ENCODE measurements at regions not wholly inside any gene's neighbourhood (a gene's known extent, or its start where the extent isn't known, plus 50 kb on each side); places are given as distances from the start of the nearest gene placed in this dataset.
A peak's percentile ranks its signal among the peaks of the same experiment; 100 is the strongest.

GRCh38 chr7:69186974-69187373 lies 411.3 kb upstream of the AUTS2 start:
- peaks cover 11% of the 10 kb centered on the region for H3K9me3 Mint-ChIP-seq (ENCODE audit: low read depth)
- CTCF ChIA-PET = no interaction called here
- H3K4me1 Mint-ChIP-seq = no peaks in the 10 kb centered on the region
- H3K4me3 Mint-ChIP-seq = no peak overlapping the region
- ATAC-seq (no peak), DNase-seq (no peak)
- H3K36me3 Mint-ChIP-seq = no peaks in the 10 kb centered on the region
- H3K27ac Mint-ChIP-seq = no peak overlapping the region
- H3K27me3 Mint-ChIP-seq = no peaks in the 10 kb centered on the region

DNA sequence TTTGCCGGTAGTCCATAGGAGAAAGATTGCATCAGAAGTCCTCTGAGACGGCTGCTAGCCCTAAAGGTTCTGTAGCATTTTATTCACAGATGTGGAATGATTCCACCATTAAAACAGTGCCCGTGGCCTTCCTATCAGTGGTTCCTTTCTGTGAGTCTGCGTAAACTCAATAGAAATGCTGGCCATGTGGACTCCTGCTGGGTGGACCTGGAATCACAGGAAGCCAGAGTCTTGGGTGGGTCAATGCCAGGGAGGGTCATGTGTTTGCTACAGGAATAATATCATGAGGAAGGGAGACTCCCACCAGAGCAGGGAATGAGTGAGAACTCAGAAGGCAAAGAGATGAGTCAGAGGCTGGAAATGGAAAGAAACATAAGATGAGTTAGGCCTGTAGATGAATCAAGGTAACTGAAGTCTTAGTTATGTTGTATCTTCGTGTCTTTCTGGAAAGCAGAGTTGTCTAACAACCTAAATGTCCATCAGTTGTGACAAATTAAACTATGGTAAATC lies 410.4 kb upstream of the AUTS2 start:
- CTCF ChIA-PET = no interaction called here
- Mint-ChIP-seq H3K4me3 (no peak overlapping the region), H3K27ac (no peak overlapping the region), H3K27me3 (no peaks in the 10 kb centered on the region), H3K36me3 (no peaks in the 10 kb centered on the region), H3K4me1 (no peaks in the 10 kb centered on the region), H3K9me3 (ENCODE audit: low read depth) (peaks cover 11% of the 10 kb centered on the region)
- ATAC-seq = no peak
- DNase-seq = no peak

DNA sequence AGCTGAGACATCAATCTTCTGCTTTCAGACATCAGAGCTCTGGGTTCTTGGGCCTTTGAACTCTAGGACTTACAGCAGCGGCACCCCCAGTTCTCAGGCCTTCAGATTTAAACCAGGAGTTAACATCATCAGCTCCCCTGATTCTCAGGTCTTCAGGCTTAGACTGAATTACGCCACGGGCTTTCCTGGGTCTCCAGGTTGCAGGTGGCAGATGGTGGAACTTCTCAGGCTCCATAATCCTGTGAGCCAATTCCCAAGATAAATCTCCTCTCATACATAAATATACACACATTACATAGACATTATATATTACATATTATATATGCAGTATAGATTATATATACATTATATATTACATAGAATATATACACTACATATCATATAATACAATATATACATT lies 408.9 kb upstream of the AUTS2 start:
- no peaks in the 10 kb centered on the region for H3K27me3 Mint-ChIP-seq
- peaks cover 13% of the 10 kb centered on the region for H3K9me3 Mint-ChIP-seq (ENCODE audit: low read depth)
- no peaks in the 10 kb centered on the region for H3K4me1 Mint-ChIP-seq
- no peaks in the 10 kb centered on the region for H3K36me3 Mint-ChIP-seq
- H3K27ac Mint-ChIP-seq = no peak overlapping the region
- no peak for DNase-seq
- CTCF ChIA-PET = no interaction called here
- no peak for ATAC-seq
- no peak overlapping the region for H3K4me3 Mint-ChIP-seq

DNA sequence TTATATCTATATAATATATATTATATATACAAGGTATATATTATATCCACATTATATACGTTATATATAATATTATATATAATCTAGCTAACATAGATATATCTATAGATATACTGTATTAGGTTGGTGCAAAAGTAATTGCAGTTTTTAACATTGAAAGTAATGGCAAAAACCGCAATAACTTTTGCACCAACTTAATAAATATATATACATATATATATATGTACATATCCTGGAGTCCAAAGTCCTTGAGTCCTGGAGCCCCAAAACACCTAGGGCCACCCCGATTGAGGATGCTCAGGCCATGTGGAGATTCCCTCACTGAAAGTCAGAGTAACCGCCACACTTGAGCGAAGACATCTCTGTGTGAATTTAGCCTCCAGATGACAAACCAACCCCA lies 408.2 kb upstream of the AUTS2 start:
- H3K4me3 Mint-ChIP-seq = no peak overlapping the region
- DNase-seq = no peak
- ATAC-seq = no peak
- H3K9me3 Mint-ChIP-seq (ENCODE audit: low read depth) = peaks cover 13% of the 10 kb centered on the region
- H3K4me1 Mint-ChIP-seq = no peaks in the 10 kb centered on the region
- no peaks in the 10 kb centered on the region for H3K27me3 Mint-ChIP-seq
- CTCF ChIA-PET = no interaction called here
- H3K27ac Mint-ChIP-seq = no peak overlapping the region
- no peaks in the 10 kb centered on the region for H3K36me3 Mint-ChIP-seq

GRCh38 chr7:69190763-69191162 lies 407.5 kb upstream of the AUTS2 start:
- Mint-ChIP-seq H3K4me3 (no peak overlapping the region), H3K27ac (no peak overlapping the region)
- CTCF ChIA-PET = no interaction called here

DNA sequence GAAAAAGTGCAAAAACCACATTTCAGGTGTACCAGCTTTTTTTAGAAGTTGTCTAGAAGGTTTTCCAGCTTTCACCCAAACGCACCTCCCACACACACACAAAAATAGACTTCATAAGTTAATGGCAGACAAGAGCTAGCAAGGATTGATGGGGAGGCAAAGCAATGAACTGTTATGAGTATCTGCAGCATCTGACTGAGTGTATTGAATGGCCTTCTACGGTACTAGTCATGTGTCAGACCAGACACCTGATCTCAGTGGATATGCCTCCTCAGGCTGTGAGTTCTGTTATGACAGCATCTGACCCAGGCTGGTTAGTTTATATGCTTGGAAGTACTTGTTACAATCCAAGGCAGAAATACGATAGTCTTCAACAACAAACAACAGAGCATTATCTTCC lies 406.1 kb upstream of the AUTS2 start:
- DNase-seq = no peak
- Mint-ChIP-seq H3K4me3 (no peak overlapping the region), H3K27me3 (no peaks in the 10 kb centered on the region), H3K4me1 (no peaks in the 10 kb centered on the region), H3K36me3 (no peaks in the 10 kb centered on the region), H3K27ac (no peak overlapping the region), H3K9me3 (ENCODE audit: low read depth) (peaks cover 7% of the 10 kb centered on the region)
- ATAC-seq = no peak
- CTCF ChIA-PET = interaction anchor here (0.9 kb wide), 1 partner anchor 12 kb away, joined by 3 read pairs; no protein-coding TSS in a partner anchor

More at GRCh38 chr7:69190763-69191162, 407.5 kb upstream of the AUTS2 start:
- peaks cover 12% of the 10 kb centered on the region for H3K9me3 Mint-ChIP-seq (ENCODE audit: low read depth)
- H3K27me3 Mint-ChIP-seq = no peaks in the 10 kb centered on the region
- ATAC-seq = no peak
- no peaks in the 10 kb centered on the region for H3K36me3 Mint-ChIP-seq
- H3K4me1 Mint-ChIP-seq = no peaks in the 10 kb centered on the region
- DNase-seq = no peak

- no peaks in the 10 kb centered on the region for H3K4me1 Mint-ChIP-seq
- CTCF ChIA-PET = no interaction called here
- no peaks in the 10 kb centered on the region for H3K36me3 Mint-ChIP-seq
- H3K4me3 Mint-ChIP-seq = no peak overlapping the region
- no peak for ATAC-seq
- peaks cover 7% of the 10 kb centered on the region for H3K9me3 Mint-ChIP-seq (ENCODE audit: low read depth)
- H3K27me3 Mint-ChIP-seq = no peaks in the 10 kb centered on the region
- no peak for DNase-seq
- no peak overlapping the region for H3K27ac Mint-ChIP-seq
Measured at GRCh38 chr7:69193061-69193460, 405.2 kb upstream of the AUTS2 start.

DNA sequence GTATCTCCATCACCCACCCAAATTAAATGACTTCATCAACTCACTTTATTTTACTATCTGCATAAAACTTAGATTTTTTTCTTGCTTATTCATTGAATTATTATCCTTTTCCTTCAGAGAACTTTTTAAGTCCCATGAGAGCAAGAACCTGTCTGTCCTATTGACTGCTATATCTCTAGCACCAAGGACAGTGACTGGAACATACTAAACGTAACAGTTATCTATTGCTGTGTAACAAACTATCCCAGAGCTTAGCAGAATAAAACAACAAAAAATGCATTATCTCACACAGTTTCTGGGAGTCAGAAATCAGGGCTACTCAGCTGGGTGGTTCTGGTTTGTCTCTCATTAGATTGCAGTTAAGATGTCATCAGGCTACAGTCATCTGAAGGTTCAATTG lies 401.7 kb upstream of the AUTS2 start:
- Mint-ChIP-seq H3K9me3 (ENCODE audit: low read depth) (peaks cover 21% of the 10 kb centered on the region), H3K27ac (no peak overlapping the region)
- CTCF ChIA-PET = no interaction called here

DNA sequence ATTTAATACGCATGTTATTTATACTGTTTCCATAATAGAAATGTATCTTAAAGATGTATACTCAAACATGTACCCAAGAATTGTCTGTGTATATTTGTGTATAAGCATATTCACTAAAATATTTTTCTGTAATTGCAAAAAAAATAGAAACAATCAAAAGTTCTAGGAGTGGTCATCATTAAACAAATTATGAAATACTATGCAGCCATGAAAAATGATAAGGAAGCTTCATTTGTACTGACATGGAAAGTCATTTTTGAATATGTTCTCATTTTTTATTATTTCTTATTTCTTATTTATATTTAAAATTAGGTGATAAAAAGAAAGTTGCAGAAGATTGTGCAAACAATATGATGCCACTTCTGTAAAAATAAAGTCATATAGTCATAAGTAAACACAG lies 400.0 kb upstream of the AUTS2 start:
- H3K4me1 Mint-ChIP-seq = peaks cover 9% of the 10 kb centered on the region
- H3K9me3 Mint-ChIP-seq (ENCODE audit: low read depth) = peaks cover 21% of the 10 kb centered on the region
- no peak overlapping the region for H3K4me3 Mint-ChIP-seq
- H3K27ac Mint-ChIP-seq = no peak overlapping the region
- no peaks in the 10 kb centered on the region for H3K36me3 Mint-ChIP-seq
- DNase-seq = no peak
- H3K27me3 Mint-ChIP-seq = no peaks in the 10 kb centered on the region
- ATAC-seq = no peak
- CTCF ChIA-PET = no interaction called here

More for the DNA sequence above, 401.7 kb upstream of the AUTS2 start:
- Mint-ChIP-seq H3K36me3 (no peaks in the 10 kb centered on the region), H3K4me1 (peaks cover 9% of the 10 kb centered on the region), H3K27me3 (no peaks in the 10 kb centered on the region), H3K4me3 (no peak overlapping the region)
- ATAC-seq = no peak
- DNase-seq = no peak

GRCh38 chr7:69199041-69199440 lies 399.2 kb upstream of the AUTS2 start:
- H3K4me1 Mint-ChIP-seq = peaks cover 9% of the 10 kb centered on the region
- no peak for ATAC-seq
- CTCF ChIA-PET = no interaction called here
- no peaks in the 10 kb centered on the region for H3K36me3 Mint-ChIP-seq
- peak overlapping the region; percentile 62 for H3K27ac Mint-ChIP-seq
- peaks cover 21% of the 10 kb centered on the region for H3K9me3 Mint-ChIP-seq (ENCODE audit: low read depth)
- no peak for DNase-seq
- no peak overlapping the region for H3K4me3 Mint-ChIP-seq
- no peaks in the 10 kb centered on the region for H3K27me3 Mint-ChIP-seq

GRCh38 chr7:69199661-69200060 lies 398.6 kb upstream of the AUTS2 start:
- H3K4me1 Mint-ChIP-seq = peaks cover 9% of the 10 kb centered on the region
- H3K27me3 Mint-ChIP-seq = no peaks in the 10 kb centered on the region
- H3K4me3 Mint-ChIP-seq = no peak overlapping the region
- peaks cover 19% of the 10 kb centered on the region for H3K9me3 Mint-ChIP-seq (ENCODE audit: low read depth)
- ATAC-seq (no peak), DNase-seq (no peak)
- no peaks in the 10 kb centered on the region for H3K36me3 Mint-ChIP-seq
- CTCF ChIA-PET = no interaction called here
- no peak overlapping the region for H3K27ac Mint-ChIP-seq

GRCh38 chr7:69203871-69204270 lies 394.4 kb upstream of the AUTS2 start:
- no peak overlapping the region for H3K4me3 Mint-ChIP-seq
- H3K27ac Mint-ChIP-seq = no peak overlapping the region
- DNase-seq (no peak), ATAC-seq (no peak)
- H3K36me3 Mint-ChIP-seq = no peaks in the 10 kb centered on the region
- H3K4me1 Mint-ChIP-seq = peaks cover 7% of the 10 kb centered on the region
- H3K9me3 Mint-ChIP-seq (ENCODE audit: low read depth) = peaks cover 17% of the 10 kb centered on the region
- CTCF ChIA-PET = interaction anchor here (0.5 to 1.0 kb wide), 2 partner anchors 12 to 1577 kb away, joined by 3 read pairs; no protein-coding TSS in a partner anchor
- H3K27me3 Mint-ChIP-seq = no peaks in the 10 kb centered on the region

- CTCF ChIA-PET = no interaction called here
- Mint-ChIP-seq H3K4me1 (no peaks in the 10 kb centered on the region), H3K27me3 (no peaks in the 10 kb centered on the region), H3K36me3 (no peaks in the 10 kb centered on the region), H3K9me3 (ENCODE audit: low read depth) (peaks cover 6% of the 10 kb centered on the region), H3K27ac (no peak overlapping the region), H3K4me3 (no peak overlapping the region)
- no peak for DNase-seq
- no peak for ATAC-seq
Measured at GRCh38 chr7:69204943-69205342, 393.3 kb upstream of the AUTS2 start.

- no peaks in the 10 kb centered on the region for H3K36me3 Mint-ChIP-seq
- H3K27me3 Mint-ChIP-seq = no peaks in the 10 kb centered on the region
- CTCF ChIA-PET = no interaction called here
- no peaks in the 10 kb centered on the region for H3K4me1 Mint-ChIP-seq
- ATAC-seq (no peak), DNase-seq (no peak)
- no peak overlapping the region for H3K4me3 Mint-ChIP-seq
- peaks cover 9% of the 10 kb centered on the region for H3K9me3 Mint-ChIP-seq (ENCODE audit: low read depth)
- no peak overlapping the region for H3K27ac Mint-ChIP-seq
Measured at GRCh38 chr7:69205581-69205980, 392.7 kb upstream of the AUTS2 start.

GRCh38 chr7:69208276-69208675 lies 390.0 kb upstream of the AUTS2 start:
- no peaks in the 10 kb centered on the region for H3K27me3 Mint-ChIP-seq
- ATAC-seq (no peak), DNase-seq (no peak)
- no peak overlapping the region for H3K4me3 Mint-ChIP-seq
- CTCF ChIA-PET = no interaction called here
- H3K4me1 Mint-ChIP-seq = no peaks in the 10 kb centered on the region
- H3K9me3 Mint-ChIP-seq (ENCODE audit: low read depth) = peaks cover 8% of the 10 kb centered on the region
- no peak overlapping the region for H3K27ac Mint-ChIP-seq
- H3K36me3 Mint-ChIP-seq = no peaks in the 10 kb centered on the region
